Stimulated activated CD8-positive, alpha-beta memory T cell treated with anti-CD3 and anti-CD28 coated beads, Interleukin-15, amount 100 ng/mL, for 1 hour (primary cell): ENCODE measurements at regions not wholly inside any gene's neighbourhood (a gene's known extent, or its start where the extent isn't known, plus 50 kb on each side); places are given as distances from the start of the nearest gene placed in this dataset.

Experiments used
- DNase-seq: peaks from one replicate; pipeline ENCODE4 v3.0.0-alpha.2; 2020; ENCODE audit warnings: low read depth

GRCh38 chr6:164453835-164454234, 855.6 kb downstream of the C6orf118 start:
- DNase-seq = no peak

GRCh38 chr6:164442572-164442971, 866.8 kb downstream of the C6orf118 start:
- no peak for DNase-seq

GRCh38 chr6:164439331-164439730, 870.1 kb downstream of the C6orf118 start:
- DNase-seq = no peak

GRCh38 chr6:164436976-164437375, 872.4 kb downstream of the C6orf118 start:
- no peak for DNase-seq

GRCh38 chr6:164427728-164428402, 881.5 kb downstream of the C6orf118 start:
- no peak for DNase-seq

- no peak for DNase-seq
Measured at GRCh38 chr6:164424489-164424888, 884.9 kb downstream of the C6orf118 start.

GRCh38 chr6:164419099-164419498, 890.3 kb downstream of the C6orf118 start:
- DNase-seq = no peak

- no peak for DNase-seq
Measured at GRCh38 chr6:164418262-164418588, 891.2 kb downstream of the C6orf118 start.

- no peak for DNase-seq
Measured at GRCh38 chr6:164417537-164418261, 891.7 kb downstream of the C6orf118 start.

- DNase-seq = no peak
Measured at GRCh38 chr6:164415832-164416563, 893.4 kb downstream of the C6orf118 start.

GRCh38 chr6:164414695-164415094, 894.7 kb downstream of the C6orf118 start:
- no peak for DNase-seq

GRCh38 chr6:164412566-164412965, 896.8 kb downstream of the C6orf118 start:
- no peak for DNase-seq

- no peak for DNase-seq
Measured at GRCh38 chr6:164410017-164410416, 899.4 kb downstream of the C6orf118 start.

- no peak for DNase-seq
Measured at GRCh38 chr6:164409309-164410009, 899.9 kb downstream of the C6orf118 start.

- no peak for DNase-seq
Measured at GRCh38 chr6:164408868-164409267, 900.5 kb downstream of the C6orf118 start.

GRCh38 chr6:164404812-164405488, 904.5 kb downstream of the C6orf118 start:
- DNase-seq = no peak

GRCh38 chr6:164401871-164402270, 907.5 kb downstream of the C6orf118 start:
- no peak for DNase-seq

GRCh38 chr6:164398647-164399046, 910.8 kb downstream of the C6orf118 start:
- DNase-seq = no peak

- DNase-seq = no peak
Measured at GRCh38 chr6:164396071-164397047, 913.0 kb downstream of the C6orf118 start.

GRCh38 chr6:164379795-164380194, 929.6 kb downstream of the C6orf118 start:
- no peak for DNase-seq

- DNase-seq = no peak
Measured at GRCh38 chr6:164378330-164378729, 931.1 kb downstream of the C6orf118 start.
